Ishikawa (cell line): ENCODE measurements at regions not wholly inside any gene's neighbourhood (a gene's known extent, or its start where the extent isn't known, plus 50 kb on each side); places are given as distances from the start of the nearest gene placed in this dataset.

Experiments used
- CEBPB ChIP-seq: IDR thresholded peaks from 2 replicates; pipeline ENCODE4 v1.6.1; 2012
- CREB1 ChIP-seq: IDR thresholded peaks from 2 replicates; pipeline ENCODE4 v1.6.1; 2012; ENCODE audit warnings: low read depth
- EGR1 ChIP-seq: IDR thresholded peaks from 2 replicates; pipeline ENCODE4 v1.6.1; 2012
- EP300 ChIP-seq: IDR thresholded peaks from 2 replicates; pipeline ENCODE4 v1.6.1; 2012; ENCODE audit warnings: borderline replicate concordance
- RAD21 ChIP-seq: IDR thresholded peaks from 2 replicates; pipeline ENCODE4 v1.6.1; 2012; ENCODE audit warnings: low read depth
- TAF1 ChIP-seq: IDR thresholded peaks from 2 replicates; pipeline ENCODE4 v1.6.1; 2012; ENCODE audit warnings: low read depth, mild to moderate bottlenecking
- TCF12 ChIP-seq: IDR thresholded peaks from 2 replicates; pipeline ENCODE4 v1.6.1; 2012; ENCODE audit warnings: low read depth
- TEAD4 ChIP-seq: IDR thresholded peaks from 2 replicates; pipeline ENCODE4 v1.6.1; 2012
- YY1 ChIP-seq: IDR thresholded peaks from 2 replicates; pipeline ENCODE4 v1.6.1; 2012; ENCODE audit warnings: low read depth
- TF ChIP-seq, protein P1 (sequence below): IDR thresholded peaks from 2 replicates; pipeline ENCODE4 v1.6.1; 2012; ENCODE audit warnings: low read depth, mild to moderate bottlenecking
- TF ChIP-seq, protein P2 (sequence below): IDR thresholded peaks from 2 replicates; pipeline ENCODE4 v1.6.1; 2012

DNA sequence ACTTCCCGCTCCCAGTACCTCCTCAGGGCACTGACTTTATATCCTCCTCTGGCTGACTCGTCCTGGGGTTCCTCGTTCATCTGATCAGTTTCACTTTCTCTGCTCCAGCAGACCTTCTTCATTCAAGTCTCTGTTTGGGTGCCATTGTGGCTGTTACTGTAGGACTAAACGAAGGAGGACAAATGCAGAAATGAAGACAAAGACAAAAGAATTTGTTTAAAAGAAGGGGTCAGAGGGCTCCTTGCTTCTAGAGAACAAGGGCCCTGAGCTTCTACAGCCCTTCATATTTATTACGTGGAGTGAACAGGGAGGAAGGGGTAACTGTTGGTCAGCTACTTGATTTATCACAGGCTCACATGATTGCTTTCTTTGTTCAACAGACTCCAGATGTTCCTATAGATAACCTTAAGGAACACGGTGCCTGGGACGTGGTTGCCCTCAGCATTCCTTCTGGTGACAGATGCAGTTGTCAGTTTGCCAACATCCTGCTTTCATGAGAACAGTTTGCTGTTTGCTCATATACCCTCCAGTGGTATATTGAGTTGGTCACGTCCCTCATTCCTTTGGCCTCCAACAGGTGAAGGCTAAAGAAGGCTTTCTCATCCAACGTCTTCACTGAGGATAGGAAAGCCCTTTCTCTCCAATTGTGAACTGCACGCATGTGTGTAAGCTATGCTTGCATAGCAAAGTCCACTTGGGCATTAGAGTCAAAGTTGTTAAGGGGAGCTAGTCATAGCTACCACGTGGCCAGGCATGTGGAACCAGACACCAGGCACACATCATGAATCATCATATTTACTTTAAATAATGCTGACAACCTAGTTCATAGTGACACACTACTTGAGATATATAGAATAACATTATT lies 69.1 kb upstream of the BTN3A2 start:
- TF ChIP-seq, protein P1, sequence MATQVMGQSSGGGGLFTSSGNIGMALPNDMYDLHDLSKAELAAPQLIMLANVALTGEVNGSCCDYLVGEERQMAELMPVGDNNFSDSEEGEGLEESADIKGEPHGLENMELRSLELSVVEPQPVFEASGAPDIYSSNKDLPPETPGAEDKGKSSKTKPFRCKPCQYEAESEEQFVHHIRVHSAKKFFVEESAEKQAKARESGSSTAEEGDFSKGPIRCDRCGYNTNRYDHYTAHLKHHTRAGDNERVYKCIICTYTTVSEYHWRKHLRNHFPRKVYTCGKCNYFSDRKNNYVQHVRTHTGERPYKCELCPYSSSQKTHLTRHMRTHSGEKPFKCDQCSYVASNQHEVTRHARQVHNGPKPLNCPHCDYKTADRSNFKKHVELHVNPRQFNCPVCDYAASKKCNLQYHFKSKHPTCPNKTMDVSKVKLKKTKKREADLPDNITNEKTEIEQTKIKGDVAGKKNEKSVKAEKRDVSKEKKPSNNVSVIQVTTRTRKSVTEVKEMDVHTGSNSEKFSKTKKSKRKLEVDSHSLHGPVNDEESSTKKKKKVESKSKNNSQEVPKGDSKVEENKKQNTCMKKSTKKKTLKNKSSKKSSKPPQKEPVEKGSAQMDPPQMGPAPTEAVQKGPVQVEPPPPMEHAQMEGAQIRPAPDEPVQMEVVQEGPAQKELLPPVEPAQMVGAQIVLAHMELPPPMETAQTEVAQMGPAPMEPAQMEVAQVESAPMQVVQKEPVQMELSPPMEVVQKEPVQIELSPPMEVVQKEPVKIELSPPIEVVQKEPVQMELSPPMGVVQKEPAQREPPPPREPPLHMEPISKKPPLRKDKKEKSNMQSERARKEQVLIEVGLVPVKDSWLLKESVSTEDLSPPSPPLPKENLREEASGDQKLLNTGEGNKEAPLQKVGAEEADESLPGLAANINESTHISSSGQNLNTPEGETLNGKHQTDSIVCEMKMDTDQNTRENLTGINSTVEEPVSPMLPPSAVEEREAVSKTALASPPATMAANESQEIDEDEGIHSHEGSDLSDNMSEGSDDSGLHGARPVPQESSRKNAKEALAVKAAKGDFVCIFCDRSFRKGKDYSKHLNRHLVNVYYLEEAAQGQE, result no peak
- TF ChIP-seq RAD21, result no peak
- no peak for TF ChIP-seq CREB1
- TF ChIP-seq, protein P2, sequence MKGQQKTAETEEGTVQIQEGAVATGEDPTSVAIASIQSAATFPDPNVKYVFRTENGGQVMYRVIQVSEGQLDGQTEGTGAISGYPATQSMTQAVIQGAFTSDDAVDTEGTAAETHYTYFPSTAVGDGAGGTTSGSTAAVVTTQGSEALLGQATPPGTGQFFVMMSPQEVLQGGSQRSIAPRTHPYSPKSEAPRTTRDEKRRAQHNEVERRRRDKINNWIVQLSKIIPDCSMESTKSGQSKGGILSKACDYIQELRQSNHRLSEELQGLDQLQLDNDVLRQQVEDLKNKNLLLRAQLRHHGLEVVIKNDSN, result peak; percentile 75
- no peak for TF ChIP-seq EP300
- TF ChIP-seq TCF12, result no peak
- no peak for TF ChIP-seq TAF1
- TF ChIP-seq CEBPB, result no peak
- no peak for TF ChIP-seq YY1
- no peak for TF ChIP-seq TEAD4
- no peak for TF ChIP-seq EGR1
